Activated CD8-positive, alpha-beta T cell treated with anti-CD3 and anti-CD28 coated beads for 36 hours (primary cell): ENCODE measurements at regions not wholly inside any gene's neighbourhood (a gene's known extent, or its start where the extent isn't known, plus 50 kb on each side); places are given as distances from the start of the nearest gene placed in this dataset.

Source experiments
- ATAC-seq: fragments of 200-7000 bp; cut with Tn5 transposase; one replicate; pipeline ENCODE4 v1.10.0; 2021; ENCODE audit warnings: mild to moderate bottlenecking, moderate library complexity
- CTCF ChIA-PET: fragments of 350-600 bp; sonication (Branson Sonifier 250); formaldehyde crosslinking; loops from one replicate; lab custom pipeline; 2021; ENCODE audit warnings: antibody characterized with exemption; lab: Charles Lee
- POLR2A ChIA-PET: fragments of 350-600 bp; sonication (Branson Sonifier 250); formaldehyde crosslinking; loops from one replicate; lab custom pipeline; 2021; ENCODE audit warnings: antibody characterized with exemption; lab: Charles Lee
- DNase-seq: peaks from one replicate; pipeline ENCODE4 v3.0.0-alpha.2; 2020
- H3K27ac Mint-ChIP-seq: one replicate; pipeline ENCODE4 v1.8.0; 2021; ENCODE audit warnings: mild to moderate bottlenecking, mixed read lengths
- H3K27me3 Mint-ChIP-seq: one replicate; pipeline ENCODE4 v1.8.0; 2021; ENCODE audit warnings: mixed read lengths
- H3K36me3 Mint-ChIP-seq: one replicate; pipeline ENCODE4 v1.8.0; 2021; ENCODE audit warnings: low read depth, mixed read lengths
- H3K4me1 Mint-ChIP-seq: one replicate; pipeline ENCODE4 v1.8.0; 2021; ENCODE audit warnings: low read depth, mixed read lengths
- H3K4me3 Mint-ChIP-seq: one replicate; pipeline ENCODE4 v1.8.0; 2021; ENCODE audit warnings: mild to moderate bottlenecking, moderate library complexity, mixed read lengths
- H3K9me3 Mint-ChIP-seq: one replicate; pipeline ENCODE4 v1.8.0; 2021; ENCODE audit warnings: mixed read lengths
- intact Hi-C: fragments of 100-400 bp; cut with micrococcal nuclease; formaldehyde crosslinking; loops from one replicate; pipeline ENCODE4 v1.10.0; 2022
- TF ChIP-seq, protein P1 (sequence below): fragments of 200-600 bp; IDR thresholded peaks from one replicate; pipeline ENCODE4 v1.8.0; 2022; ENCODE audit warnings: antibody characterized with exemption, mild to moderate bottlenecking

DNA sequence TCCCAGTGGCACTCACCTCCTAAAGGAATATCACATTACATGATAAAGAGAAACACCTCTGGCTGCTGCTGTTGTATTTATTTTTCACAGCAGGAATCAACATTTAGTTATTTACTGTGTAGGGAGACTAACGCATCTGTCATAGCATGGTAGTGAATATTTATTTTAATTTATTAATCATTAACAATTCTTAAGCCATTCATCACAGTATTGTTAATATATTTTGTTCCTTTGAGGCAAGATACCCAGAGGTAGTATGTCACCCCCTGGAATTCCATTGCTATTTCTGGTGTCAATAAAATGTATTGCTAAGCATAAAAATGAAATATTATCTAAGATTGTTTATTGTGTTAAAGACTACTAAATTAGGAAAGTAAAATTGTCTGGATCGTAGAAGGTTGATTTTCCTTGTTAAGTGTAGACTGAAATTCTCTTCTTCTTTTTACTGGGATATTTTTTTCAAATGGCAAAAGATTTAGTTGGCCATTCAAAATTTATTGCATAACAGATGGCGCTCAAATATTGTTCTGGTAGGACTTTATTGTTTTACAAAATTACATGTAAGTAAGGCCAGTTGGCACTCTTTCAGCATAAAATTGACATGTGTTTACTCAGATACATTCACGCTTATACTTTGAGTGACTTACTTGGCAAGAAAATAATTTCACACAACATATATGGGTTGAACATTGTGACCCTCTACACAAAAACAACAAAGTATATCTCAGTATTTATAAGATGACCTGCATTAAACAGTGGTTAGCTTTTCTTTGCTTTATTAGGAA, 1358.7 kb upstream of the SORCS1 start:
- TF ChIP-seq, protein P1, sequence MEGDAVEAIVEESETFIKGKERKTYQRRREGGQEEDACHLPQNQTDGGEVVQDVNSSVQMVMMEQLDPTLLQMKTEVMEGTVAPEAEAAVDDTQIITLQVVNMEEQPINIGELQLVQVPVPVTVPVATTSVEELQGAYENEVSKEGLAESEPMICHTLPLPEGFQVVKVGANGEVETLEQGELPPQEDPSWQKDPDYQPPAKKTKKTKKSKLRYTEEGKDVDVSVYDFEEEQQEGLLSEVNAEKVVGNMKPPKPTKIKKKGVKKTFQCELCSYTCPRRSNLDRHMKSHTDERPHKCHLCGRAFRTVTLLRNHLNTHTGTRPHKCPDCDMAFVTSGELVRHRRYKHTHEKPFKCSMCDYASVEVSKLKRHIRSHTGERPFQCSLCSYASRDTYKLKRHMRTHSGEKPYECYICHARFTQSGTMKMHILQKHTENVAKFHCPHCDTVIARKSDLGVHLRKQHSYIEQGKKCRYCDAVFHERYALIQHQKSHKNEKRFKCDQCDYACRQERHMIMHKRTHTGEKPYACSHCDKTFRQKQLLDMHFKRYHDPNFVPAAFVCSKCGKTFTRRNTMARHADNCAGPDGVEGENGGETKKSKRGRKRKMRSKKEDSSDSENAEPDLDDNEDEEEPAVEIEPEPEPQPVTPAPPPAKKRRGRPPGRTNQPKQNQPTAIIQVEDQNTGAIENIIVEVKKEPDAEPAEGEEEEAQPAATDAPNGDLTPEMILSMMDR = no peak
- DNase-seq (no peak), ATAC-seq (no peak)
- intact Hi-C loops = no loop called here
- no peak overlapping the region for H3K4me3 Mint-ChIP-seq
- ChIA-PET CTCF (no interaction called here), POLR2A (no interaction called here)
- H3K27ac Mint-ChIP-seq = no peak overlapping the region
- H3K27me3 Mint-ChIP-seq = no peaks in the 10 kb centered on the region
- peaks cover 2% of the 10 kb centered on the region for H3K9me3 Mint-ChIP-seq
- no peaks in the 10 kb centered on the region for H3K36me3 Mint-ChIP-seq
- H3K4me1 Mint-ChIP-seq = no peaks in the 10 kb centered on the region

DNA sequence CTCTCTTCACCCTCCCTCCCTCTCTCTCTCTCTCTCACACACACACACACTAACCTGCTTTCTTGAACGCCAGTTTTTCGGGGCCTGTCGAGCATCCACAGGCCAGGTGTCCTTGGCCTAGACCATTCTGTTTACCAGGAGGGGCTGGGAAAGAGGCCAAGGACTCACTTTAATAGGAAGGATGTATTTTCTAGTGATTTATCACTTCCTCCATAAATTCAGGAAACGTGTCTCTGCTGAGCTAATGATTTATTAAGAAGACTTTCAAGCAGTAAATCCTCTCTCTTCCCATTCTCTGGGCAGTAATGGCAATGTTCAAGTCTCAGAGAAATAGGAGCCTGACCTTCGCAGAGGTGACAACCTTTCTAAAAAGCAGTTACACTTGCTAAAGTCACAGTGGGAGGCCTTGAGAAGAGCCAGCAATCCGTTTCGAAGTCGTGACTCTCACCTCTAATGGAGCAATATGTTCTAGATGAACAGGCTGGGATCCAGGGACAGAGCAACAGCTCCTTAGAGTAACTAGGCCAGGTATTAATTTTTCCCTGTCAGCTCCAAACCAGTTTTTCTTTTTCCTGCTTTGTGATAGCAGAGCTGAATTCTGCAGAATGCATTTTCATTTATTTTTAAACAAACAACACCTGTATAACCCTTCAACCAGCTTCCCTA, 1357.5 kb upstream of the SORCS1 start:
- no peak for DNase-seq
- TF ChIP-seq, protein P1 = no peak
- Mint-ChIP-seq H3K27ac (no peak overlapping the region), H3K9me3 (peaks cover 2% of the 10 kb centered on the region), H3K4me3 (no peak overlapping the region), H3K27me3 (no peaks in the 10 kb centered on the region), H3K36me3 (no peaks in the 10 kb centered on the region), H3K4me1 (no peaks in the 10 kb centered on the region)
- ChIA-PET CTCF (no interaction called here), POLR2A (no interaction called here)
- intact Hi-C loops = no loop called here
- no peak for ATAC-seq

DNA sequence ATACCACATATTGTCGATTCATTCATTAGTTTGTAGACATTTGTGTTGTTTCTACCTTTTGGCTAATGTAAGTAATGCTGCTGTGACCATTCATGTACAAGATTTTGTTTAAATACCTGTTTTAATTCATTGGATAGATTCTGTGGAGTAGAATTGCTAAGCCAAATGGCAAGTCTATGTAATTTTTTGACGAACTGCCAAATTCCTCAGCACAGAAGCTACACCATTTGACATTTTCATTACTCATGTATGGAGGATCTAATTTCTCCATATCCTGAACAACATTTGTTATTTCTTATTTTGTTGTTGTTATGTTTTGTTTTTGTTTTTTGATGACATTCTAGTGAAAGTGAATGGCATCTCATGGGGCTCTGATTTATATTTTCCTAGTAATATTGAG, 1351.3 kb upstream of the SORCS1 start:
- Mint-ChIP-seq H3K36me3 (no peaks in the 10 kb centered on the region), H3K9me3 (peaks cover 4% of the 10 kb centered on the region), H3K4me3 (no peak overlapping the region), H3K27ac (no peak overlapping the region), H3K4me1 (no peaks in the 10 kb centered on the region), H3K27me3 (no peaks in the 10 kb centered on the region)
- TF ChIP-seq, protein P1 = no peak
- intact Hi-C loops = no loop called here
- ATAC-seq (no peak), DNase-seq (no peak)
- CTCF ChIA-PET = no interaction called here
- POLR2A ChIA-PET = no interaction called here

DNA sequence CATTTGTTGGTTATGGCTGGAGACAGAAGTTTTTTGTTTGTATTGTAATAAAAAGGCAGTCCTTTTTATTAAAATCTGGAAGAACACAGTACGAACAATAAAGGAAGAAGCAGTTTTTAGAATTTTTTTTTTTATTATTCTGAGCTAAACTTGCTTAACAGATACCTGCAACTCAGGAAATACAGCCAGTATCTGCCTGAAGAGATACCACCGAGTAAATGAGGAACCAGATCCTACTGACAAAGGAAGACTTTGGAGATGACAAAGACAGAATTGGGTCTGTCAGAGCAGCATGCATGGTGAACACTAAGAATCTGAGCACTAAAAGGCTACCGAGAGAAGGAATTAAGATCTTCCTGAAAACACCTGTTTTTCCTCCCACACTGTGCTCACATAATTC, 1335.9 kb upstream of the SORCS1 start:
- no peaks in the 10 kb centered on the region for H3K36me3 Mint-ChIP-seq
- no peak for DNase-seq
- H3K9me3 Mint-ChIP-seq = peaks cover 2% of the 10 kb centered on the region
- TF ChIP-seq, protein P1 = no peak
- H3K27ac Mint-ChIP-seq = no peak overlapping the region
- no peak overlapping the region for H3K4me3 Mint-ChIP-seq
- POLR2A ChIA-PET = no interaction called here
- no peaks in the 10 kb centered on the region for H3K27me3 Mint-ChIP-seq
- CTCF ChIA-PET = no interaction called here
- H3K4me1 Mint-ChIP-seq = no peaks in the 10 kb centered on the region
- no peak for ATAC-seq
- intact Hi-C loops = no loop called here

DNA sequence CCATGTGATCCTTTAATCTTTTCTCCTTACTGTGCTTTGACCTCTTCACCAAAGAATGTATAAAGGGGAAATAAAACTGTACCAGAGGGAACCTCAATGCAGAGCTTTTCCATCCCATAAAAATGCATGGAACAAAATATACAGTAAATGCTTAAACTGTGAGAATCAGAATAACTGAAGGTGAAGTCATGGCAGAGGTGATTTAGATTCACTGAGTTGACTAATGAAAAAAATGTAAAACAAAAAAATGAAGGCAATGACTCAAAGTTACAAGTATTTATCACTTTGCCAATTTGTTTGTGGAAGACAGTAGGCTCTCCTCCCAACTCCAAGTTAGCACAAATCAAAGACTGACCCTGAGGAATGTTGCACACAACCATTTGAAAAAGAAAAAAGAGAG, 1331.6 kb upstream of the SORCS1 start:
- Mint-ChIP-seq H3K27me3 (no peaks in the 10 kb centered on the region), H3K27ac (no peak overlapping the region), H3K36me3 (no peaks in the 10 kb centered on the region), H3K9me3 (peaks cover 1% of the 10 kb centered on the region), H3K4me3 (no peak overlapping the region), H3K4me1 (no peaks in the 10 kb centered on the region)
- no peak for ATAC-seq
- no peak for DNase-seq
- ChIA-PET CTCF (no interaction called here), POLR2A (no interaction called here)
- TF ChIP-seq, protein P1 = no peak
- intact Hi-C loops = no loop called here
